CD4-positive, alpha-beta memory T cell (primary cell): ENCODE measurements at regions not wholly inside any gene's neighbourhood (a gene's known extent, or its start where the extent isn't known, plus 50 kb on each side); places are given as distances from the start of the nearest gene placed in this dataset.

Experiments
- CTCF ChIA-PET: fragments of 350-600 bp; sonication (Branson Sonifier 250); formaldehyde crosslinking; loops from one replicate; lab custom pipeline; 2021; ENCODE audit warnings: inconsistent platforms; ENCODE audit not compliant: partially characterized antibody; lab: Charles Lee
- POLR2A ChIA-PET: fragments of 350-600 bp; sonication (Branson Sonifier 250); formaldehyde crosslinking; loops from one replicate; lab custom pipeline; 2021; ENCODE audit not compliant: partially characterized antibody; lab: Charles Lee
- DNase-seq, 5 donors: peaks; one replicate each; pipeline versions ENCODE4 v3.0.0 to v3.0.0-alpha.2; 2020 to 2022; ENCODE audit warnings: mixed read lengths in 1 of 5
- H3K27ac ChIP-seq: one replicate; pipeline ENCODE4 v1.7.0; 2013; ENCODE audit warnings: low read depth, low read length
- H3K27me3 ChIP-seq: 2 replicates; pipeline ENCODE4 v1.7.0; 2013; ENCODE audit warnings: mild to moderate bottlenecking, low read length, moderate library complexity; ENCODE audit not compliant: insufficient read depth
- H3K36me3 ChIP-seq: 2 replicates; pipeline ENCODE4 v1.7.0; 2013; ENCODE audit warnings: mild to moderate bottlenecking, low read length, moderate library complexity; ENCODE audit not compliant: insufficient read depth
- H3K4me1 ChIP-seq: 2 replicates; pipeline ENCODE4 v1.7.0; 2013; ENCODE audit warnings: mild to moderate bottlenecking, low read length, moderate library complexity; ENCODE audit not compliant: insufficient read depth
- H3K4me3 ChIP-seq, 2 donors: one replicate each; pipeline ENCODE4 v1.7.0; 2013; ENCODE audit warnings: low read length in 2 of 2, mild to moderate bottlenecking in 1 of 2
- H3K9me3 ChIP-seq, 2 donors: one replicate each; pipeline ENCODE4 v1.7.0; 2013; ENCODE audit warnings: low read length in 2 of 2, control low read depth in 1 of 2; ENCODE audit not compliant: control insufficient read depth in 1 of 2
- H3K27ac Mint-ChIP-seq, 7 donors: one replicate each; pipeline ENCODE4 v1.8.0; 2020 to 2021; ENCODE audit warnings: mixed read lengths in 7 of 7, mild to moderate bottlenecking in 6 of 7, inconsistent platforms in 3 of 7, moderate library complexity in 3 of 7
- H3K27me3 Mint-ChIP-seq, 2 donors: one replicate each; pipeline ENCODE4 v1.8.0; 2020 to 2021; ENCODE audit warnings: mixed read lengths in 2 of 2
- H3K36me3 Mint-ChIP-seq, 2 donors: one replicate each; pipeline ENCODE4 v1.8.0; 2020 to 2021; ENCODE audit warnings: mixed read lengths in 2 of 2, inconsistent platforms in 1 of 2, mild to moderate bottlenecking in 1 of 2
- H3K4me1 Mint-ChIP-seq, 4 donors: one replicate each; pipeline ENCODE4 v1.8.0; 2020 to 2021; ENCODE audit warnings: mixed read lengths in 4 of 4, mild to moderate bottlenecking in 1 of 4
- H3K4me3 Mint-ChIP-seq, 8 donors: one replicate each; pipeline ENCODE4 v1.8.0; 2020 to 2021; ENCODE audit warnings: mixed read lengths in 8 of 8, mild to moderate bottlenecking in 7 of 8, moderate library complexity in 6 of 8, inconsistent platforms in 3 of 8
- H3K9me3 Mint-ChIP-seq, 8 donors: one replicate each; pipeline ENCODE4 v1.8.0; 2020 to 2021; ENCODE audit warnings: mixed read lengths in 8 of 8, mild to moderate bottlenecking in 5 of 8, inconsistent platforms in 3 of 8, moderate library complexity in 1 of 8
- intact Hi-C: fragments of 100-400 bp; cut with micrococcal nuclease; formaldehyde crosslinking; loops from one replicate; pipeline ENCODE4 v1.15.1; 2023

GRCh38 chr2:183253441-183254130 lies 129.3 kb downstream of the NUP35 start:
- Mint-ChIP-seq H3K9me3 (peaks cover 0 to 2% (median 0%) of the 10 kb centered on the region in 8 donors), H3K4me1 (no peaks in the 10 kb centered on the region), H3K36me3 (no peaks in the 10 kb centered on the region), H3K27ac (no peak overlapping the region), H3K4me3 (no peak overlapping the region), H3K27me3 (peaks cover 0 to 4% of the 10 kb centered on the region in 2 donors)
- POLR2A ChIA-PET, result no interaction called here
- no peaks in the 10 kb centered on the region for H3K4me1 ChIP-seq
- H3K27ac ChIP-seq, result no peak overlapping the region
- H3K4me3 ChIP-seq, result no peak overlapping the region
- CTCF ChIA-PET, result no interaction called here
- no peaks in the 10 kb centered on the region for H3K27me3 ChIP-seq
- H3K36me3 ChIP-seq, result no peaks in the 10 kb centered on the region
- no peak for DNase-seq
- intact Hi-C loops, result no loop called here
- no peaks in the 10 kb centered on the region for H3K9me3 ChIP-seq

GRCh38 chr2:183255411-183255810 lies 131.2 kb downstream of the NUP35 start:
- CTCF ChIA-PET, result no interaction called here
- Mint-ChIP-seq H3K27ac (no peak overlapping the region), H3K36me3 (no peaks in the 10 kb centered on the region), H3K4me3 (no peak overlapping the region), H3K4me1 (no peaks in the 10 kb centered on the region), H3K27me3 (peaks cover 0 to 4% of the 10 kb centered on the region in 2 donors), H3K9me3 (peaks cover 0 to 2% (median 0%) of the 10 kb centered on the region in 8 donors)
- H3K27me3 ChIP-seq, result no peaks in the 10 kb centered on the region
- no peak overlapping the region for H3K4me3 ChIP-seq
- H3K27ac ChIP-seq, result no peak overlapping the region
- POLR2A ChIA-PET, result no interaction called here
- no peak for DNase-seq
- no peaks in the 10 kb centered on the region for H3K4me1 ChIP-seq
- no peaks in the 10 kb centered on the region for H3K36me3 ChIP-seq
- H3K9me3 ChIP-seq, result no peaks in the 10 kb centered on the region
- intact Hi-C loops, result no loop called here

- Histone ChIP-seq H3K36me3 (no peaks in the 10 kb centered on the region), H3K4me1 (no peaks in the 10 kb centered on the region), H3K27ac (no peak overlapping the region), H3K9me3 (no peaks in the 10 kb centered on the region), H3K4me3 (no peak overlapping the region), H3K27me3 (no peaks in the 10 kb centered on the region)
- peaks cover 0 to 16% (median 3%) of the 10 kb centered on the region in 8 donors for H3K9me3 Mint-ChIP-seq
- CTCF ChIA-PET, result no interaction called here
- POLR2A ChIA-PET, result no interaction called here
- DNase-seq, result no peak
- no peaks in the 10 kb centered on the region for H3K36me3 Mint-ChIP-seq
- H3K4me1 Mint-ChIP-seq, result no peaks in the 10 kb centered on the region
- H3K27me3 Mint-ChIP-seq, result peaks cover 0 to 4% of the 10 kb centered on the region in 2 donors
- H3K27ac Mint-ChIP-seq, result no peak overlapping the region
- intact Hi-C loops, result no loop called here
- no peak overlapping the region for H3K4me3 Mint-ChIP-seq
Observed at GRCh38 chr2:183259921-183260320, 135.7 kb downstream of the NUP35 start.

- no peaks in the 10 kb centered on the region for H3K27me3 ChIP-seq
- no peak overlapping the region for H3K4me3 Mint-ChIP-seq
- H3K36me3 Mint-ChIP-seq, result no peaks in the 10 kb centered on the region
- ChIA-PET CTCF (no interaction called here), POLR2A (no interaction called here)
- H3K9me3 ChIP-seq, result no peaks in the 10 kb centered on the region
- H3K27ac ChIP-seq, result no peak overlapping the region
- intact Hi-C loops, result no loop called here
- no peak for DNase-seq
- no peak overlapping the region for H3K27ac Mint-ChIP-seq
- H3K9me3 Mint-ChIP-seq, result peaks cover 0 to 16% (median 3%) of the 10 kb centered on the region in 8 donors
- peaks cover 0 to 4% of the 10 kb centered on the region in 2 donors for H3K27me3 Mint-ChIP-seq
- H3K36me3 ChIP-seq, result no peaks in the 10 kb centered on the region
- no peak overlapping the region for H3K4me3 ChIP-seq
- H3K4me1 ChIP-seq, result no peaks in the 10 kb centered on the region
- H3K4me1 Mint-ChIP-seq, result no peaks in the 10 kb centered on the region
Observed at GRCh38 chr2:183260527-183260926, 136.3 kb downstream of the NUP35 start.

GRCh38 chr2:183264890-183265535 lies 140.8 kb downstream of the NUP35 start:
- H3K4me3 Mint-ChIP-seq, result no peak overlapping the region
- H3K27ac ChIP-seq, result no peak overlapping the region
- H3K36me3 ChIP-seq, result no peaks in the 10 kb centered on the region
- no peak overlapping the region for H3K4me3 ChIP-seq
- no peaks in the 10 kb centered on the region for H3K4me1 Mint-ChIP-seq
- H3K27me3 Mint-ChIP-seq, result peaks cover 0 to 2% of the 10 kb centered on the region in 2 donors
- POLR2A ChIA-PET, result no interaction called here
- no peaks in the 10 kb centered on the region for H3K27me3 ChIP-seq
- intact Hi-C loops, result no loop called here
- H3K27ac Mint-ChIP-seq, result no peak overlapping the region
- H3K36me3 Mint-ChIP-seq, result no peaks in the 10 kb centered on the region
- no peaks in the 10 kb centered on the region for H3K4me1 ChIP-seq
- CTCF ChIA-PET, result no interaction called here
- no peak for DNase-seq
- H3K9me3 ChIP-seq, result no peaks in the 10 kb centered on the region
- peaks cover 0 to 16% (median 8%) of the 10 kb centered on the region in 8 donors for H3K9me3 Mint-ChIP-seq

GRCh38 chr2:183267148-183267827 lies 143.0 kb downstream of the NUP35 start:
- Histone ChIP-seq H3K9me3 (no peaks in the 10 kb centered on the region), H3K4me3 (no peak overlapping the region), H3K4me1 (no peaks in the 10 kb centered on the region), H3K27me3 (no peaks in the 10 kb centered on the region), H3K36me3 (no peaks in the 10 kb centered on the region), H3K27ac (no peak overlapping the region)
- H3K27ac Mint-ChIP-seq, result no peak overlapping the region
- DNase-seq, result no peak
- no peaks in the 10 kb centered on the region for H3K4me1 Mint-ChIP-seq
- no peak overlapping the region for H3K4me3 Mint-ChIP-seq
- peaks cover 0 to 17% (median 8%) of the 10 kb centered on the region in 8 donors for H3K9me3 Mint-ChIP-seq
- CTCF ChIA-PET, result no interaction called here
- peaks cover 0 to 2% of the 10 kb centered on the region in 2 donors for H3K27me3 Mint-ChIP-seq
- POLR2A ChIA-PET, result no interaction called here
- intact Hi-C loops, result no loop called here
- no peaks in the 10 kb centered on the region for H3K36me3 Mint-ChIP-seq

GRCh38 chr2:183269956-183270355 lies 145.7 kb downstream of the NUP35 start:
- Mint-ChIP-seq H3K4me3 (no peak overlapping the region), H3K9me3 (peaks cover 0 to 10% (median 4%) of the 10 kb centered on the region in 8 donors), H3K36me3 (no peaks in the 10 kb centered on the region), H3K27me3 (no peaks in the 10 kb centered on the region), H3K27ac (no peak overlapping the region), H3K4me1 (no peaks in the 10 kb centered on the region)
- no peaks in the 10 kb centered on the region for H3K9me3 ChIP-seq
- no peak overlapping the region for H3K4me3 ChIP-seq
- H3K27me3 ChIP-seq, result no peaks in the 10 kb centered on the region
- no peak for DNase-seq
- intact Hi-C loops, result no loop called here
- ChIA-PET CTCF (no interaction called here), POLR2A (no interaction called here)
- no peaks in the 10 kb centered on the region for H3K36me3 ChIP-seq
- no peaks in the 10 kb centered on the region for H3K4me1 ChIP-seq
- no peak overlapping the region for H3K27ac ChIP-seq
